ENCODE measurements at regions not wholly inside any gene's neighbourhood (a gene's known extent, or its start where the extent isn't known, plus 50 kb on each side); places are given as distances from the start of the nearest gene placed in this dataset.

- TF ChIP-seq CTCF (IDR thresholded peaks at IDR 0.05) (no peak), POLR2A (IDR thresholded peaks at IDR 0.05) (no peak)
These were observed 81.5 kb downstream of the PRDM9 start for GRCh38 chr5:23588841-23589326.

Data from heart left ventricle (tissue), 13 donors.